ENCODE measurements at regions not wholly inside any gene's neighbourhood (a gene's known extent, or its start where the extent isn't known, plus 50 kb on each side); places are given as distances from the start of the nearest gene placed in this dataset.
A peak's percentile ranks its signal among the peaks of the same experiment; 100 is the strongest.

- no peaks in the 10 kb centered on the region for H4K20me1 ChIP-seq (ENCODE audit: insufficient read depth)
- no peaks in the 10 kb centered on the region for H3K9me2 ChIP-seq (ENCODE audit: insufficient read depth, low read length)
- no peaks in the 10 kb centered on the region for H3K36me3 ChIP-seq (ENCODE audit: insufficient read depth, low read length)
- H3K4me2 ChIP-seq (ENCODE audit: low read length): peak overlapping the region; percentile 48
- no peak overlapping the region for H3K9ac ChIP-seq (ENCODE audit: low read length)
- TF ChIP-seq CTCF (IDR thresholded peaks at IDR 0.05; ENCODE audit: poor library complexity, severe bottlenecking) (no peak), EZH2 (IDR thresholded peaks at IDR 0.05; ENCODE audit: borderline replicate concordance, insufficient read depth, low read length, poor library complexity, severe bottlenecking) (no peak), REST (IDR thresholded peaks at IDR 0.05; ENCODE audit: borderline replicate concordance) (no peak), MXI1 (conservative IDR thresholded peaks at IDR 0.05; ENCODE audit: poor library complexity, severe bottlenecking) (no peak), POLR2AphosphoS5 (IDR thresholded peaks at IDR 0.05) (peak; percentile 91), EP300 (conservative IDR thresholded peaks at IDR 0.05; ENCODE audit: poor library complexity, severe bottlenecking) (peak; percentile 85)
- H3K27ac ChIP-seq (ENCODE audit: low read length): peak overlapping the region; percentile 57
- peaks cover 2% of the 10 kb centered on the region for H3F3A ChIP-seq (ENCODE audit: insufficient read depth, low read length, poor library complexity, severe bottlenecking)
- H3K9me3 ChIP-seq (ENCODE audit: low read length): peaks cover 4% of the 10 kb centered on the region
- no peak overlapping the region for H2AFZ ChIP-seq (ENCODE audit: low read depth, low read length)
- no peaks in the 10 kb centered on the region for H3K27me3 ChIP-seq (ENCODE audit: insufficient read depth, low read depth, low read length)
- no peaks in the 10 kb centered on the region for H3K79me2 ChIP-seq (replicated peaks; ENCODE audit: insufficient read depth, low read length)
- peak overlapping the region; percentile 38 for H3K4me3 ChIP-seq (ENCODE audit: low read length)
These were observed 125.4 kb upstream of the COX10 start for GRCh38 chr17:13943909-13944308.

- Histone ChIP-seq H3F3A (ENCODE audit: insufficient read depth, low read length, poor library complexity, severe bottlenecking) (peaks cover 2% of the 10 kb centered on the region), H3K4me2 (ENCODE audit: low read length) (no peak overlapping the region), H3K9me2 (ENCODE audit: insufficient read depth, low read length) (no peaks in the 10 kb centered on the region), H3K9me3 (ENCODE audit: low read length) (no peaks in the 10 kb centered on the region), H2AFZ (ENCODE audit: low read depth, low read length) (no peak overlapping the region), H4K20me1 (ENCODE audit: insufficient read depth) (no peaks in the 10 kb centered on the region), H3K36me3 (ENCODE audit: insufficient read depth, low read length) (no peaks in the 10 kb centered on the region), H3K79me2 (replicated peaks; ENCODE audit: insufficient read depth, low read length) (no peaks in the 10 kb centered on the region), H3K27ac (ENCODE audit: low read length) (no peak overlapping the region), H3K9ac (ENCODE audit: low read length) (no peak overlapping the region), H3K27me3 (ENCODE audit: insufficient read depth, low read depth, low read length) (no peaks in the 10 kb centered on the region), H3K4me3 (ENCODE audit: low read length) (no peak overlapping the region)
- TF ChIP-seq REST (IDR thresholded peaks at IDR 0.05; ENCODE audit: borderline replicate concordance): no peak
- no peak for TF ChIP-seq TAF1 (IDR thresholded peaks at IDR 0.05; ENCODE audit: low read depth)
- no peak for TF ChIP-seq EP300 (conservative IDR thresholded peaks at IDR 0.05; ENCODE audit: poor library complexity, severe bottlenecking)
- TF ChIP-seq POLR2AphosphoS5 (IDR thresholded peaks at IDR 0.05): no peak
- TF ChIP-seq EZH2 (IDR thresholded peaks at IDR 0.05; ENCODE audit: borderline replicate concordance, insufficient read depth, low read length, poor library complexity, severe bottlenecking): no peak
- TF ChIP-seq SMC3 (conservative IDR thresholded peaks at IDR 0.05; ENCODE audit: poor library complexity): no peak
- TF ChIP-seq MXI1 (conservative IDR thresholded peaks at IDR 0.05; ENCODE audit: poor library complexity, severe bottlenecking): no peak
- no peak for TF ChIP-seq CTCF (IDR thresholded peaks at IDR 0.05; ENCODE audit: poor library complexity, severe bottlenecking)
- no peak for TF ChIP-seq RAD21 (conservative IDR thresholded peaks at IDR 0.05)
These were observed 121.8 kb upstream of the COX10 start for GRCh38 chr17:13947499-13947898.
